Right renal cortex interstitium (tissue), 3 donors: ENCODE measurements at regions not wholly inside any gene's neighbourhood (a gene's known extent, or its start where the extent isn't known, plus 50 kb on each side); places are given as distances from the start of the nearest gene placed in this dataset.
"Not testable (repeated sequence)": the region's sequence is repeated elsewhere in the genome, so short reads cannot be mapped to it uniquely, and the experiment has no call there.

Experiments used
- DNase-seq, 3 donors: peaks; one replicate each; pipeline ENCODE4 v3.0.0-alpha.2; 2013; ENCODE audit warnings: low read depth in 3 of 3, low spot score in 2 of 3

DNA sequence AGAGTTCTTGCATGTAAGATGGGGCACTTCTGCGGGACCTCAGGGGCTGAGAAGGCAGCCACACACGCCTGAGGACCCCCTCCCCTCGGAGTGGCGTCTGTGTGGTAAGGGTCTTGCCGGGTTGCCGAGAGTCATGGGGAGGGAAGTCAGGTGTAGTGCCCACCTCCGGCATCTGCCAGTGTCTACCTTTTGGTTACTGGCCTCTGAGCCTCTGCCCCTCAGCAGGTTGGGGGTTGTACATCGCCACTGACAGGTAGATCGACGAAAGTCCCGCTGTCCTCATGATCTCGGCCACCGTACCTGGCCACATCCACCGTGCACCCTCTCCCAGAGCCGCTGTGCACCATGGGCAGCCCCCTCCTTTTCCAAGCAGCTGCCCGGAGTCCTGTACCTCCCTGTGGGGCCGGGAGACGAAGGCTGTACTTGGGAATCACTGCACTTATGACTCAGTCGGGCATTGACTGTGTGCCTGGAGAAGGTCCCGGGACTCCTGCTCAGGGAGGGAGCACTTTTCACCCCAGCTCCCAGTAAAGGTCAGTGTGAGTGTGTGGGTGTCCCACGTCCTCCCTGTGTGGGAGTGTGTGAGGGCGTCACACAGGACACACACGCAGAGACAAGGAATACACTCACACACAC lies 332.4 kb upstream of the MYT1L start:
- DNase-seq, result no peak

DNA sequence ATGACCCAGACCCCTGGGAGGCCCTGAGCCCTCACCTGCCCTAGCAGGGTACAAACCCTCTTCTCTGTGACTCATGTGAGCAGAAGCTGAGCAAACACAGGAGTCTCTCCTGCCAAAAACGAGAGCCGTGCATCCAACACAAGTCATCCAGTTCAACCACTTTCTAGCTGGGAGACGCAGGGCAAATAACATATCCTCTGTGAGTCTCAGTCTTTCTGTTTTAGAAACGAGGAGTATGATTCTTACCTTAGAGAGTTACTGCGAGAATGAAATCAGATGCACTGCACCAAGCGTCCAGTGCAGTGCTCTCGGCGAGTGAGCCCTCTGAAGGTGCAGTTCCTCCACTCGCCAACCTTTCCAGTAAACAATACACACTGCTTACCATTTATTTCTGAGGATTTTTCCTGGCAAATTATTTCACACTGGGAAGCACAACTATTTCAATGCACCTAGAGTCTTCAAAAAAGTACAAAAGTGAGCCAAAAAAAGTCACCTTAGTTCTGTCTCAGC lies 331.8 kb upstream of the MYT1L start:
- DNase-seq, result no peak

DNA sequence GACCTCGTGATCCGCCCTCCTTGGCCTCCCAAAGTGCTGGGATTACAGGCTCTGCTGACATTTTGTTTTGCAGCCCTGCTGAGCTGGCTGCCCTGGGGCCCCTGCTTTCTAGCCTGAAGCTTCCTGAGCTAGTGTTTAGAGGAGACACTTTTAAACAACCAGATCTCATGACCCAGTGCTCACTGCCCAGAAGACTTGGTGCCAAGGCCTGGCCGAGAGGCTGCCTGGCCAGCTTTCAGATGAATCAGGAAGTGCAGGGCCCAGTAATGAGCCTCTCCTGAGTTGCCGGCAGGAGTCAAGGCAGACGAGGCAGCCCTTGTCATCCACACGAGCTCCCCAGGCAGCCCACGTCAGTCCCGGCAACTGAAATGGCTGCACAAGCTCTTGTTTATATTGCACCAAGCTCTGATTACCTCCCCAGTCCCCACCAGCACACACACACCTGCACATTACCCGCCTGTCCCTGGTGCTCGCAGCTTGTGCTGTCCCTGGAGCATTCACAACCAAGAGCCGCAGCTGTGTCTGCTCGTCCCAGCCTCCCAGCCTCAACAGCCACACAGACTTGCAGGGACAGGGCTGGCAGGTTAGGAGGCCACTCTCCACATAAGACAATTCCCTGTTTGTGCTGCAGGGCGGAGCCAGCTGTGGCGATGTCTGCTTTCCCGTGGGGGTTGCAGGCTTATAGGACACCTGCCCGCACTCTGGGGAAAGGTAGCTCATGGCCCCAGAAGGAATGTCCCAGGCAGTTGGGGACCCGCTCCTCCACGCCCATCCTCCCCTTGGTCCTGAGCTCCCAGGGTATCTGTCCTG lies 331.2 kb upstream of the MYT1L start:
- no peak for DNase-seq

DNA sequence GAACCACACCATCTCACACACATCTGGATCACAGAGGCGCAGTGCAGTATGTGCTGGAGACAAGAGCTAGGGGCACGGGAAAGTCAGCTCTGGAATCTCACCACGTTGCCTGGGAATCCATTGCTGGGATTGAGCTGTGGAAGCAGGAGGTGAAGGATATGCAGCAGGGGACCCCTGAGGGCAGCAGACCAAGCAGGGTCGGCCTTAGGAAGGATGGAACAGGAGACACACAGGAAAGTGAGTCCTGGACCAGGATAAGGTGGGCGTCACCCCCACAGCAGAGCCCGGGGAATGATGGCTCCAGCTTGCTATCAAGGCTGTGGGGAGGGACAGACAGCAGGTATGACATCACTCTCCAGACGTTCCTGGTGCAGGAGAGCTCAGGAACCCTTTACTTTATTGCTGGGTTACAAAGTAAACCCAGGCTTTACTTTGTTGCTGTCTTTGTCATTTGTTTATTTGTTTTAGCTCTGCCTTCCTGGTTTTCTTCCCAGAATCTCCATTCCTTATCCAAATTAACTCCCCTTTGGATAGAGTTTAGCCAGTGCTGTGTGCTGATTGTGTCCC lies 329.8 kb upstream of the MYT1L start:
- DNase-seq, result no peak

DNA sequence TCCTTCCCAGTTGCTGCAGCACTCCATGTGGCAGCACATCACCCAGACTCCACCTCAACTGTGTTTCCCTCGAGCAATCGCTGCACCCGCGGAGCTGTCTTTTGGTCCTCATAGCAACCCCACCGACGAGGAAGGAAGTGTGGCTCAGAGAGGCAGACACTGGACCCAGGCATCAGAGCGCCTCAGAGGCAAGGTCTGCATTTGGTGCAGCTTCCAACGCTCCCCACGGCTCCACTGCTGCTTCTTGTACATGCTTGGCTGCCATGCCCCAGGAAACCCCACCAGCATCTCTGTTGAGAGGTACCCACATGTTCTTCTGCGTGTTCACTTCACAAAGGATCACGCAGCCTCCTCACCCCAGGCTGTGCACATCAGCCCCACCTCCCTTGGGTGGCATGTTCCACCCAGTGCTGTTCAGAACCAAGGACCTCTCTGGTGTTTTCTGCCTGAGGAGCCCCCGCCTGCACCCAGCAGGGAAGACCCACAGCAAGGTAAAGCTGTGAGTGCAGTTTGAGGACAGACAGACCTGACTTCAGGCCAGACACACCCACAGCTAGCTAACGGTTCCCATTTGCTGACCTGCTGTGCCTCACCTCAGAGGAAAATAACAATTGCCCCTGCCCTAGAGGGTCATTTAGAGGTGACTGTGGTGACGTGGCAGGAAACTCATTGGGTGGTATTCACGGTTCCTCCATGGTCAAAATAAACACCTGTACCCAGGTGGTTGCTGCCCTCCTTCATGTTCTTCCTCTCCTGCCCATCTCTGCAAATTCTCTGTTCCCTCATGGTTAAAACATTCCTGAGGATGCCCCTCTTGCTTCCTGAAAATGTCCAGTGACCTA lies 326.3 kb upstream of the MYT1L start:
- no peak for DNase-seq

DNA sequence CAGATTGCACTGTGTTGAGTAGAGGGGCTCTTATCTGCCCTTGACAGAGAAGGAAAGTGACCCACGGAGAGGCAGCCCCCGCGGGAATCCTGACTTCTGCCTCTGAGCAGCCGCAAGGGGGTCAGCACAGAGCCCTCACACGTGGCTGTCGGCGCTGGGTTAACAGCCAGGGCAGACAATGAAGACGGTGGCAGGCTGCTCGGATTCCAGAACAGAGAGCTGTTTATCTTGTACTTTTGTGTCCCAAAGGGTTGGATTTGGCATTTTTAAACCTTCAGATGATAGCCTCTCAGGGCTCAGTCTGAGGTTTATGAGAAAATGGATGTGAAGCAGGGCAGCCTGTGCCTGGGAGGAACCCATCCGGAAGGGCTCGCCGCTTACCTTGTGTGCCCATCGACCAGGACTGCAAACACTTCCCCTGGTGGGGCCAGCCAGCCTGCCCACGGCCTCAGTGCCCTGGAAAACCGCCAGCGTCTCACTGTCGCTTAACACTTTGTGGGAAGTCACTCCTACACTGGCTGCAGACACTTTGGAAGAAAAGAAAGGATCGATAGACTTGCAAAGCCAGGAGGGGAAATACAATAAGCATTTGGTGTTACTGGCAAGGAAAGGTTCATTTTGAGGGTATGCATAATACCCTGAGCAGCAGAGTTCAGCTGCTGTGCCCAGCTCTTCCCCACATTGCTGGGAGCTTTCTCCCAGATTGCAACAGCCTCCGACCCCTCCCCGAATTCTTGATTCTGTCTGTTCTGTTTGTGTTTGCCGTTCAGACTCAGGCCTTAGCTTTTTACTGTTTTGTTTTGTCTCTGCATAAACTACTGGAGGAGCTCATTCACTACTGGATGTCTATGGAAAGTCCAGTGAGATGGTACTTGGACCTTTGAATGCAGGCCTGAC lies 325.3 kb upstream of the MYT1L start:
- DNase-seq, result no peak

DNA sequence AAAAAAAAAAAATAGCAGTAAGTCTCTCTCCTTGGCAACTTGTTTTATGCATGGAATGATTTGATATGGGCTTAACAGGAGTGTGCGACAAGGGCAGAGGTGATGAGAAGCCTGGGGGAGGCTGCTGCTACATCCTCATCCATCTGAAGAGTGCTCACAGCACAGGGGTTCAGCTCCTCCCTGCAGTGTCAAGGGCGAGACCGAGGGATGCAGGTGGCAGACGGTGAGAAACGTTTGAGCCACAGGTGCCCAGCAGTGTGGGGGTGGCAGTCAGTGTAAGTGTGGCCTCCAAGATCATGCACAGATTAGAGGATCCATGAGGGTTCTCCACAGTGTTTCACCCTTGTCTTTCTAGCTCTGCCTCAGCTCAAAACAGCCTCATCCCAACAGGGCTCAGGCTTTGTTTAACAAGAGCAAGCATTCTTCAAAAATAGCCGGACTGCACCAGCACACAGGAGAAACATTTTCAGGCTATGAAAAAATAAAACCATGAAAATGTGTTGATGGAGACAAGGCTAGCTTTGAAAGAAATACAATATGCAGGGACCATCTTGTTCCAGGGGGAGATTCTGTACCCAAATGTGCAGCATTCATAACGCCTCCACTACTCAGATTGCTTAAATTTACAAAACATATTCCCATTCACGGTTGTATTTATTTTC lies 324.5 kb upstream of the MYT1L start:
- DNase-seq, result no peak

DNA sequence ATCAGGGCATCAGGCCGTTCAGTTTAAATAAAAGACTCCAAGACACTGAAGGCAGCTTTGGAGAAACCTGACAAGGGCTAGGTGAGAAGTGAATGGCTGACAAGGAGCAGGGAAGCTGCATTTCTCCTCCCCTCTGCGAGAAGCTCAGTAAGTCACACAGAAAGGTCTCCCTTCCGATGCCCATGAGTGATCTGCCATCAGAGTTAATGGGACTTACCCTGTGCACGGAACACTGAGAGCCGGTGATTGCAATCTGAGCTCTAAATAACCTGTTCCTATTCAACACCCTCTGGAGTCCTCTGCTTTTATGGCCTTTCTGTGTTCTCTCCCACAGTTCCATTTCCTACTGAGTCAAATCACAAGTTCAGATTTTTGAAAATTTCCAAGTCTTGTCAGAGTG lies 322.2 kb upstream of the MYT1L start:
- DNase-seq, result no peak

DNA sequence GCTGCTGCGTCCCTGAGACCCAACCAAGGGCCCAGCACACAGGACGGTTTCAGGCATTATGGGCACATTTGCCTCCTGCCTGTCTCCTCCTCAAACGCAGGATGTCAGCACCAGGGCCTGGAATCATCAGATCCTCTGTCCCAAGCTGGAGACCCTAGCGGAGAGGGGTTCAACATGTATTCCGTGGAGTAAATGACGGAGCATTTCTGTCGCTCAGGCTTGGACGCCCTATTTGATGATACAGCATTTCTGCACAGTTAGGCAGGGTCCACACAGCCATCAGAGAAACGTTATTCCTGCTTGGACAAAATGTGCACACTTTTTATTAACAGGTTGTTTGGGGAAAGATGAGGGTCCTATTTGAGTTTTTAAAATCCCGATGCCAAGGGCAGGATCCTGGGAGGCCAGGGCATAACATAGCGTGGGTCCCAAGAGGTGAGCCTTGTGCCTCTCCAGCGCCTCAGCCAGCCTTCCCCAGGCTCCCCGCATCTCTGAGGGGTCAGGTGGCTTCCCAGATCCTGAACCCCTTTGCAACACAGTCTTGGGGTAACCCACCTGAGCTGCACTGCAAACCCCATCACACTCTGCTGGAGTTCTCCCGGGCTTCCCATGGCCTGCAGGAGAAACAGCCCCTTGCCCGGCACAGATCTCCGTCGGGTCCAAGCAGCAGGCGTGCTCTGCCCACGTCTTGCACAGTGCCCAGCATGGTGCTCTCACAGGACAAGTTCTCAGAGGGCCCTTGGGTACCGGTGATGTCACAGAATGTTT lies 319.7 kb upstream of the MYT1L start:
- DNase-seq, result no peak

DNA sequence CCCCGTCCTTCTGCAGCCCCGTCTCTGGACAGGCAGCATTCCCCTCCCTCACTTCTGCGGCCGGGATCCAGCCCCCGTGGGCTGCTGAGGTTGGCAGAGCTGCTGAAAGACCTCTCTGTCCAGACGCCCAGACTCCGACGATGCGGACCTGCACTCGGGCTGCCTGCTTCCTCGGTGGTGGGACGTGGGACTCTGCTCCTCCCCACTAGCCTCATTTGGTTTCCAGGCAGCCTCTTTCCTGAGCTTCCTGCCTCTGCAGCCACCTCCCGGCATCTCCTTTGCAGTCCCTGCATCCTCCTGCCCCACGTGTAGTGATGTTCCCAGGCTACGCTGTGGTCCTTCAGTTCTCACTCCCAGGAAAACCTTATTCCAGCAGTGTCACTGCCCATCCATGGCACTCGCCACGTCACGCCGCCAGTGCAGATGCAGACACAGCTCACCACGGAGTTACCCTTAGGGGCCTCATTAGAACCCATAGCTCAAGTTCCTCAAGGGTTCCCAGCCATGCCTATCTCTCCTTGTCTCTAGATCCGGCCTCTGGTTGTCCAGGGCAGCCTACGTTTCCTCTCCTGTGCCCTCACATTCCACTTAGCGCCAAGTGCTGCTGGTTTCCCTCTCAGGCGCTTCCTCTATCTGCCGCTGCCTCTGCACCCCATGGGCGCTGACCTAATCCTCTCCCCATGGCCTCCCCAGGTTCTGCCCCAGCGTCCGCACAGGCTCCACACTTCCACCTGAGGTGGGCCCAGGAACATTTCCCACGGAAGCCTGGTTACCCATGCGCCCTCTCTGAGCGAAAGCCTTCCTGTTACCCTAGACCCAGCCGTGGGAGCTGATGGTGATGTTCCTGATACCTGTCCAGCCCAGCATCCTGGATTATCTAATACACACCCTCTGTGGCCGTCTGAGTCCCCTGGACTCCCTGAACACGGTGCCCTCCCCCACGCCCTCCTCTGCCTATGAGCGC lies 318.3 kb upstream of the MYT1L start:
- no peak for DNase-seq

DNA sequence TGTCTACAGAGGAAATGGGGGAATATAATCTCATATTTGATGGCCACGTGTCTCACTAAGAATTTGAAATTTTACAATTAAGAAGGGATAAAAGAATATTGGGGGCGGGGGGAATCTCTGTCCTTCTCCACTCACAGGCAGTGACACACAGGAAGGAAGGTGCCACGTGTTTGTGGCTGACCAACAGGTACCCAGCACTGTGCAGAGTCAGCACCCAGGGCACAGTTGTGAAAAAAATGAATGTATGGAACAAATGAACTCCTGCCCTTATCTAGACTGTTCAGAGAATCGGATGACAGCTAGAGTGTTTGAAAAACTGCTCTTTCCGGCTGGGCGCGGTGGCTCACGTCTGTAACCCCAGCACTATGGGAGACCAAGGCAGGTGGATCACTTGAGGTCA lies 317.0 kb upstream of the MYT1L start:
- DNase-seq, result no peak

DNA sequence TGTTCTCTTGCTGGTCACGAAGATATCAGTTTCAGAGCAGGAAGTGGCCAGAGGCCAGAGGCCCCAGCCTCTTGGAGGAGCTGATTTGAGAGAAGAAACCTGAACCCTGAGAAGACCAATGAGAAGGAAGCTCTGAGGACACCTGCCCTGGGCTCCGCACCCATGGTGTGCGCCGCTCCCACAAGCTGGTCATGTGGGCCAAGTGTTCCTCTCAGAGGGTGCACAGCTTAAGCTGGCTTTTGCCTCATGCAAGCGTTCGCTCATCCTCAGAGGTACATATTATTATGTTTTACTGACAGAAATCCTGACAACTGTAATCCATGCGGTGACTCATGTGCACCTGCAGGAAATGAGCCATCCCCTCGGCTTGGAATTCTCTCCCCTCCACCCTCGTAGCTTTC lies 316.1 kb upstream of the MYT1L start:
- DNase-seq, result no peak

DNA sequence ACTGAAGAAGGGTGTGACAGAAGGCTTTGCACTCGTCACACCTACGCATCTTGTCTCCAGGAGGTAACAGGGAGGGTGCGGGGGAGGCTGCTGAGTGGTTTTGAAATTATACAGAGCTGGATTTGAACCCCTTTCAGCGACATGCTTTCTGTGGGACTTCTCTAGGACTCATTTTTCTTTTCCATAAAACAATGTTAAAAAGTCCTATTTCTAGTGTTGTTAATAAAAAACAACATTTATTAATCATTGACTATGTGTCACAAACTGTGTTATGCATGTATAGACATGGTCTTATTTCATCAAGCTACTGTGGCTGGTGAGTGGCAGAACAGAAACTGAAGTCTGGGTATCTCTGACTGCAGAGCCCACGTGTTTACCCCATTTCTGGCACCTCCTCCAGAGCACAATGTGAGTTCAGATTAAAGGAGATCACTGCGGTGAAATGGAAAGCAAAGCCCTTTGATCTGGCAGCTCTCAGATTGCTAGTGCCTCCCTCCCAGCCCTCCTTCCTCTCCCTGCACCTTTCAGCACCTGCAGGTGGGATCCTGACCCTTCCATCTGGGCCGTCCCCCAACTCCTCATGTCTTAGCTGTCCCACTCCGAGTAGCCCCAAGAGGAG lies 315.5 kb upstream of the MYT1L start:
- no peak for DNase-seq

DNA sequence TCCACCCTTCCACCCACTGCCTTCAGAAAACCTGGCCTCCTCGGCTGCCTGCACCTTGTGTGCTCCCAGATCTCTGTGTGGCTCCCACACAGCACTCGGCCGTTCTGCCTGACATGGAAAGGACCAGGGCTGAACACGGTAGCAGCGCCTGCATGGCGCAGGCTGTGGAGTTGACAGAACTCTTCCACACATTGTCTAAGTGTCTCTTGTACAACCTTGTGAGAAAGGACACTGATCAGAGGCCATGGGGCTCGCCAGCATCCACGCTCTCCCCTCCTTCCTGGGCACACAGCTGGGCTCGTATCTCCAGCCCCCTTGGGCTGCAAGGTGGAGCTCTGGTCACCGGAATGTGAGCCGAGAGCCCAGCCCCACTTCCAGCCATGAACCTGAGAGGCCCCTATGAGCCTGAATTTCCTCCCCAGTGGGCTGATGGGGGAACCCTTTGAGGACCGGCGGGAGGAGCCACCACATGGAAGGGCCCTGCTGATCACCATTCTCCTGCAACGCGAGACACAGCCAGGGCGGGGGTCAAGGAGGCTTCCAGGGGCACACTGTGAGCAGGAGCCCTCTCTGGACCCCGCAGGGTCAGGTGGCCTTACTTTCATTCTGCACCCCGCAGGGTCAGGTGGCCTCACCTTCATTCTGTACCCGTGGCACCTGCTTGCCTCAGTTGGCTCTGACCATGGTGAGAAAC lies 314.2 kb upstream of the MYT1L start:
- DNase-seq, result no peak

DNA sequence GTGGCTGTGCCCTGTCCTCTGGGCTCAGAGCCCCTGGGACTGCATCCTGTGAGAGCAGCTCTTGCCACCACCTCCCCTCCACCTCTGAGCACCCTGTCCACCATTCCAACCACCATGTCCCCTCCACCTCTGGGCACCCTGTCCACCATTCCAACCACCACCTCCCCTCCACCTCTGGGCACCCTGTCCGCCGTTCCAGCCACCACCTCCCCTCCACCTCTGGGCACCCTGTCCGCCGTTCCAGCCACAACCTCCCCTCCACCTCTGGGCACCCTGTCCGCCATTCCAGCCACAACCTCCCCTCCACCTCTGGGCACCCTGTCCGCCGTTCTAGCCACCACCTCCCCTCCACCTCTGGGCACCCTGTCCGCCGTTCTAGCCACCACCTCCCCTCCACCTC lies 313.7 kb upstream of the MYT1L start:
- not testable (repeated sequence) for DNase-seq

DNA sequence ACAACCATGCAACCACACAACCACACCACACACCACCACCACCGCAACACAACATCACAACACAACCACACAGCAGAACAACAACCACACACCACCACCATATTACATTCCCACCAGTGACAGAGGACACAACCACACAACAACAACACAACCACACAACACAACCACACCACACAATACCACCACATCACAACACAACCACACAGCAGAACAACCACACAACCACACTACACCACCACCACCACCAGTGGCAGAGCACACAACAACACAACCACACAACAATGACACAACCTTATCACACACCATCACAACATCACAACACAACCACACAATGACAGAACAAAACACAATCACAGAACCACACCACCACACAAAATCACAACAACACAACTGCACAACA lies 313.0 kb upstream of the MYT1L start:
- DNase-seq, result no peak
